HuH-7 (cell line): ENCODE measurements at regions not wholly inside any gene's neighbourhood (a gene's known extent, or its start where the extent isn't known, plus 50 kb on each side); places are given as distances from the start of the nearest gene placed in this dataset.
A peak's percentile ranks its signal among the peaks of the same experiment; 100 is the strongest.

ENCODE experiments used
- DNase-seq: peaks from one replicate; pipeline ENCODE4 v3.0.0; 2011; ENCODE audit warnings: low spot score

GRCh38 chr10:3538656-3539531, 246.1 kb downstream of the KLF6 start:
- peak; percentile 46 for DNase-seq

GRCh38 chr10:3538291-3538655, 246.7 kb downstream of the KLF6 start:
- DNase-seq = peak; percentile 55

DNA sequence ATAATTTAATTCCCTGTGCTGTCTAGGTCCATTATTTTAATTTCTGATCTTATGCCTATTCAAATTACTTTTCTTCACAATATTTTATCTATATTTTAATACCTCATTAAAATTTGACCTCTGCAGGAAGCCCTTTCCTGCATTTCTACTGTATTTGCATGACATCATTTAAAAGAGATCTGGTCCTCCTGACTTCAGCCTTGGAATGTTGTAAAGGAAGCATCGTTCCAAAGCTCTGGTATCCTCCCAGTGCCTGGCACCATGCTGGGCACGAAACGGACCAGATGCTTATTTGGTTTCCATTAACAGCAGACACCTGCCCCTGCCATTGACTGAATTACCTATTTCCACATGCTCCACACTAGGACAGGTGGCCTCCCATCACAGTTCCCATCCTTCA, 247.5 kb downstream of the KLF6 start:
- DNase-seq = no peak

DNA sequence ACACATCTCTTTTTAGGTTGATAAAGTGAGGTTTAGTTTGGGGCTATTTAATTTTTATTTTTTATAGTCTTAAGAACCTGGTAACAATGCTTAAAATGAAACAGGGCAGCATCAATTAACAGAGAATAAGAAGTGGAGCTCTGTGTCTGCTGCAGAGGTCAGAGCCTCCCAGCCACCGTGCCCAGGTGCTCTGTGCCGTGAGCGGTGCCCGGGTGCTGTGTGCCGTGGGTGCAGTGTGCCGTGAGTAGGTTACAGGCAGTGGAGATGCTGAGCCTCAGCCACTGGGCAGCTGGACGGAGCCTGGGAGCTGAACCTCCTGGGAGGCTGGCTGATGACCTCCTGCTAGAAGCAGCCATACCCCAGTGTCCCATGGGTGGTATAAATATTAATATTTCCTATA, 250.0 kb downstream of the KLF6 start:
- DNase-seq = no peak

DNA sequence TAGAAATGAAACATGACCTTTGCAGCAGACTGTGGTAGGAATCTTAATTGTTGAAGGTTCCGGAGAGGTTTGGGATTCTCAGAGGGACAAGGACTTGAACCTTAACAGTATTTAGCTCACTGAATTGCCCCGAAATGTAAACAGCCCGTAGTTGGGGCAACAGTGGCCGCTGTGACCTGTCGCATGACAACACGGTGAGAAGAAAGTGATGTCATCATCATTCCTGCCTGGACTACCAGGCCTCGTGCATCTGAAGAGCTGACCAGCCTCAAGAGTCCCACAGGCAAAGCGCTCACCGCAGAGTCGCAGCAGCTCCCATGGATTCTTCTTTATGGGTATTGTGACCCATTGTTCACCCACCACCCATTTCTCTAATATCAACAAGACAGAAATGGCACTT, 250.6 kb downstream of the KLF6 start:
- DNase-seq = no peak

DNA sequence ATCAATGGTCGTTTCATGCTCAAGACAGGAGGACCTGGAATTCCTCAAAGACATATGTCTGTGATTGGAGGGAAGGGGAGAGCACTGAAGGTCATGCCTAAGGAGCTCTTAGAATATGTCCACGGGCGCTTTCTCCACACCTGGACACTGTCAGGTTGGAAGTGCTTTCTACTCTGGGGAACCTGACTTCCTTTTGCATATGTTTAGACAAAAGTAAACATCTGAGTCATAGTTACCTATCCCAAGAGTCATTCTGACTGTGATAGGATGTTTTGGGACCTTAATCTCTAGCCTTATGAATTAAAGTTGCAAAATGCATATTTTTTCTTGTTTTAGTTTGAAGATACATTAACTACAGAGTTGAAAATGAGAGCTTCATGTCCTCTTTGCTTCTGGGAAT, 251.7 kb downstream of the KLF6 start:
- DNase-seq = no peak

DNA sequence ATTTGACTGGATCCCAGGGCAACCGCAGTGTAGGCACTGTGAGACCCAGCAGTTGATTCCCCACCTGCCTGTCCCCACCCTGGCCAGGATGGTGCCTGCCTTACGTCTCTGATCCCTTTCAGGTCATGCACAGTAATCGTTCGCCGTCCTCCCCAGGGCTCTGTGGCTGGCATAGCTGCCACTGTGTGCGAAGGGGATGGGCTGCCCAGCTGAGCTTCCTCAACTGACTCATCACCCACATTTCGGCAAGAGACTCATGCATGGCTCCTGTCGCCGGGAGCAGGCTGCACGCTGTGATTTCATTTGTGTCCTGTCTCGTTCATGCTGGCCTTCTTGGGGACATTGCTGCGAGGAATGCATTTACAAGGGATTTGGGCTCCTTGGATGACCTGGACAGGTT, 252.4 kb downstream of the KLF6 start:
- DNase-seq = no peak

- no peak for DNase-seq
Measured at GRCh38 chr10:3531670-3532069, 253.3 kb downstream of the KLF6 start.

DNA sequence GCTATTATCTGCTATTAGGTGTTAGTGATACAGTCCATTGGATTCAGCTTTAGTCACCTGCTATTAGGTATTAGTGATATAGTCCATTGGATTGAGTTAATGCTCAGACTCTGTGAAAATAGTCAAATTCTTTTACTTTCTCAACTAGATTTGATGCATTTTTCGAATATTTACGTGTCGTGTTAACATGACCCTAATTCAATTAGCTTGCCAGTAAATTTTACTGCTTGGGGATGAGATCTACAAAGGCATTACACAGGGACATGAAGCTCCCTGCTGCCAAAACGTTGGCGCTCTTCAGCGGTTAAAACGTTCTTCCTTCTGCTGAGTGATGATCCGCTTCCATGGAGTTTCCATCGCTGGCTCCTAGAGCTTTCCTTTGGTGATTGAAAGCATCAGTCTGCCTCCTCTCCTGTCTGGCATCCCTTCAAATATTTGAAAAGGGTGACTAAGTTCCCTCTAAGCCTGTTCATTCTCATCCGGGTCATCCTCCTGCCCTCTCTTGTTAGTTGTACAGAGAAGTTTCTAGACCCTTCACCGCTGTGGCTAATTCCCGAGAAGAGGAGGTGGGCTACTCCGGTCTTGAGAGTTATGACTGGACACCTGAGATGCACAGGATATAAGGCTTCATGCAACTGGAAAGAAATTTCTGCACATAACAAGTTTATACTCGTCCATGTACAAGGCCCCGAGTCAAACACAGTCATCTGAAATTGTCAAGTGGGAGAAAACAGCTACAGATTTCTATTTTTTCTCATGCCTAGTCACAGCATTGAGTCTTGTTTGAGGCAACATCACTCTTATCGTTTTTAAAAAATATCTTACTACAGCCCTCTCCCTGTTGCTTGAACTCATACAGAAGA, 254.0 kb downstream of the KLF6 start:
- no peak for DNase-seq

DNA sequence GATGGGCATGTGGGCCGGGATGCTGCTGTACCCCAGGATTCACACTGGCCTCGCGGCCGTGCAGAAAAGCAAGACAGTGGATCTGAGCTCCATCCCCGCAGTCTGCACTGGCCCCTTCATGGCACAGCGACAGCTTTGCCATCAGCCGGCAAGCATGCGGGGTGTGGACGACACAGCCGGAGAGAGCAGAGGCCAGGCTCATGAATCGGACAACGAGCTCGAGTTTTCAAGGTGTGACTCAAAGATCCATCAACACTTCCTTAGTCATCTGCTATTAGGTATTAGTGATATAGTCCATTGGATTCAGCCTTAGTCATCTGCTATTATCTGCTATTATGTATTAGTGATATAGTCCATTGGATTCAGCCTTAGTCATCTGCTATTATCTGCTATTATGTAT, 254.7 kb downstream of the KLF6 start:
- DNase-seq = no peak

GRCh38 chr10:3529691-3530090, 255.3 kb downstream of the KLF6 start:
- no peak for DNase-seq

DNA sequence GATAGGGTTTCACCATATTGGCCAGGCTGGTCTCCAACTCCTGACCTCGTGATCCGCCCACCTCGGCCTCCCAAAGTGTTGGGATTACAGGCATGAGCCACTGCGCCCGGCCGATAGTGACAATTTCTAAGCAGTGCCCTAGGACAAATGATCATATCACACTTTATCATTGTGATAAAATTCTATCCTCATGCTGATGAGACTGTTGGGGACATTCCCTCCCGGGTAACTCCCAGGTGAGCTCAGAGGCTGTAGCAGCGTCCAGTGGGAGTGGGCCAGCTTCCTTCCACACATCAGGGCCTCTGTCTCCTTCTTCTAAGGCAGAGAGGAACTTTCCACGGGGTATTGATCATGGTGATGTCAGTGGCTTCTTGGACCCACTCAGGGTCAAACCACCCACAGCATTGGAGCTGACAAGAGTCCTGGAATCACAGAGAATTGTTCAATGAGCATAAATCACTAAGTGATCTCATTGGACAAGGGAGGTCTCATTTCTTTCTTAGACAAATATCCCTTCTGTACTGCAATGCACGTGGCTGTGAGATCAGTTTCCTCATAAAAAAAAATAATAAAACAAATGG, 256.1 kb downstream of the KLF6 start:
- no peak for DNase-seq

GRCh38 chr10:3528271-3528670, 256.7 kb downstream of the KLF6 start:
- no peak for DNase-seq

DNA sequence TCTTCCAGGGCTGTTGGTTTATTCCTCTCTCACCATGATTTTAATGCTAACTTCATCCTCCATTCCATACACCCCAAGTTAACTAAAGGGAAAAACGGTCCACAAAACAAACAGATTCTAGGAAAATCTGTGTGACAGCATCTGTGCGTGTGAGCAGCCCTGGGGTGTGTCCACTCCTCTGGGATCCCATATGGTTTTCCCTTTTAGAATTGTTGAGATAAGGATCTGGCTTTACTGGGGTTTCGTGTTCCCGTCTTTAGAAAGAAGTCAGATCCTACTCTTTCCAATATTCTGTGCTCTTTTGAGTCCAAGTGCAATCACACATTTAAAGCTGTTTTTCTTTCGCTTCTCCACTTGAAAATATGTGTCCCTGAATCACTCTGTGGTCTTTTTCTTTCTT, 257.1 kb downstream of the KLF6 start:
- no peak for DNase-seq

DNA sequence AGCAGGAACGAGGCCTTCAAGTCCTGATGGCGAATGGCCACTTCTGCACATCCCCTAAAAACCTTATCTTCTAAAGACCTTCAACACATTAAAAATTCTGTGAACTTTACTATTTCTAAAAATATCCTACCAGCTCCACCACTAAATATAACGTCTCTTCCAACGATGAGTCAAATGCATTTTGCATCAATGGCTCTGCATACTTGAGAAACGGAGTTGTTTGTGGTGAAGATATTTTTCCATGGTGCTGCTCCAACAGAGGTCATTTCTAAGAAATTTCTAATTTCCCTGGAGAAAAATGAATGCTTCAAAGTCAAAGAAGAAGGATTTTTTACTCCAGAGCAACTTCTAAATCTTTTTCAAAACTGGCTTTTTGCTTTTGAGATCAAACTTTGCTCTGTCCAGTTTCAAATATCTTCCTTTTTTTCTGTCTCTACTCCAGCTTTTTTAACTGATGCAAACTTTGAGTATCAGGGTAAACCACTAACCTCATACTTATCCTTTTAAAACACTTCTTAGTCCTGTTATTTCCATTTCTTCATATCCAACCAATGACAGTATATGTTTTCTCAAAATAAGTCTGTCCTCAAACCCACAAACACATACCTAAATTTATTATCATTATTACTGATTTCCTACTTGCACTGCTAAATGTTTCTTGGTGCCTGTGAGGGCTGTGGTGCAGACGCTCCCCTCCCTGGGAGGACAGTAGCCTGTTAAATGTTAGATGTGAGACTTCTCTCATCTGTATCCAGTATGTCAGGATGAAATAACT, 258.1 kb downstream of the KLF6 start:
- DNase-seq = no peak

GRCh38 chr10:3525832-3526449, 259.1 kb downstream of the KLF6 start:
- DNase-seq = peak; percentile 58

DNA sequence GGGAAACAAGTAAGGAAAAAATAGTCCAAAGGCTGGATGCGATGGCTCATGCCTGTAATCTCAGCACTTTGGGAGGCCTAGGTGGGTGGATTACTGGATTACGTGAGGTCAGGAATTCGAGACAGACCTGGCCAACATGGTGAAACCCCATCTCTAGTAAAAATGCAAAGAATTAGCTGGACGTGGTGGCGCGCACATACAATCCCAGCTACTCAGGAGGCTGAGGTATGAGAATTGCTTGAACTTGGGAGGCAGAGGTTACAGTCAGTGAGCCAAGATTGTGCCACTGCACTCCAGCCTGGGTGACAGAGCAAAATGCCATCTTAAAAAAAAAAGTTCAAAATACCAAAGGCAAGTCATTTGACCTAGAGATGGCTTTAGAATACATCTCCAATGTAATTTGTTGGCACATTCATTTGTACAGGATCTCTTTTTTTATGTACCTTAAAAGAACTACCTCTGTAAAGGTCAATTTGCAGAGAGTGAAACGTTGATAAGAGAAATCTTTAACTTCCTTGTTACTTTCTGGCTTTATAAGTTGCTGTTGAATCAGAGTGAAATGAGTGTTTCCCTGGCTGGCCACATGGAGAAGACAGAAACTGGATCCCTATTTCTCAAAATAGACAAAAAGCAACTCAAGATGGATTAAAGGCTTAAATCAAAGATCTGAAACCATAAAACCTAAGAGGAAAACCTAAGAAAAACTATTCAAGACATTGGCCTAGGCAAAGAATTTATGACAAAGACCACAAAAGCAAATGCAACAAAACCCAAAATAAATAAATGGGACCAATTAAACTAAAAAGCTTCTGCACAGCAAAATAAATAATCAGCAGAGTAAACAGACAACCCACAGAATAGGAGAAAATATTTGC, 260.7 kb downstream of the KLF6 start:
- no peak for DNase-seq

DNA sequence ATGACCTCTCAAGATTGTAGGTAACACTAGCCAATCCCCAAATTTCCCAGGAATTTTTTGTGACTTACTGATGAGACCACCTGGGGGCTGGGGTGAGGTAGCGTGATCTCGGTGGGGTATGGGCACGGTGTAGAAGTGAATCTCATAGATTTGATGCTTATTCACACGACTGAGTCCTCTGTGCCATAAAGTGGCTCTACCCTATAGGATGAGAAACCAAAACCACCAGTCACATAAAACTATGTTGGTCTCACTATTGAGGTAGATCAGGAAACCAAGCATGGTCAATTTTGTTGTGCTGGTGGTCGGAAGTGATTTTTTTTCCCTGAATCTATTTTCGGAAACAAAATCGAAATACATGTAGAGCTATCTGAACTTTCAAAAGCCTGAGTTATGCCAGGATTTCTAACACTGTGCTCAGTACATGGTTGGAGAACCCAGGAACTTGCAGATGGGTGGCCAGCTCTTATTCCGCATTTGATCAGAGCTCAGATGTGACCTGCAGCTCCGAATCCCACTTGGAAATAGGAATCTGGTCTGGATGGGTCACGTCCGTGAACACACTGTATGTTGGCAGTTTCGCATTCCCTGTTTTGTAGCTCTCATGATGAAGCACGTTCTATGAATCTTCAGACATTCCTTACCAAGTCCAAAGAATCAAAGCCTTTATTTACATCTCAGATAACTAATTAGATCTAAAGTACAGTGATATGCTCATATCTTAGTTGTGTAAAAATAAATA, 261.5 kb downstream of the KLF6 start:
- no peak for DNase-seq

DNA sequence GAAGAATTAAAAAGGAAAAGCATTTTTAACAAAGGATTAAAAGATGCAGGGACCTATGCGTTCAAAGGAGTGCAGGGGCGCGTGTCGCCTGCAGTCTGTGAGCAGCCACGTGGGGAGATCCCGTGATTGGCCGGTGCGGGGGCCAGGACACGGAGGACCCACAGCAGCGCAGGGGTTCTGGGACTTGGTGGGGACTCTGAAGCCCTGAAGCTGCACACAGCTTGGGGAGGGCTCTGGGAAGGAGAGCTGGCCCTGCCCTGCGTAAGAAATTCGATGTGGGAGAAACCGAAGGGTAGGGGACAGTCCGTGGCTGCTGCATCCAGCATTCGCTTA, 268.1 kb downstream of the KLF6 start:
- DNase-seq = no peak
